22Rv1 (cell line): ENCODE measurements at regions not wholly inside any gene's neighbourhood (a gene's known extent, or its start where the extent isn't known, plus 50 kb on each side); places are given as distances from the start of the nearest gene placed in this dataset.

Experiments used
- ZFX ChIP-seq: fragments of 450-650 bp; IDR thresholded peaks from 2 replicates; pipeline ENCODE4 v1.6.1; 2017; ENCODE audit warnings: antibody characterized with exemption, borderline replicate concordance
- TF ChIP-seq, protein P1 (sequence below): fragments of 450-650 bp; IDR thresholded peaks from 2 replicates; pipeline ENCODE4 v1.5.1; 2017; ENCODE audit warnings: mild to moderate bottlenecking

- TF ChIP-seq, protein P1, sequence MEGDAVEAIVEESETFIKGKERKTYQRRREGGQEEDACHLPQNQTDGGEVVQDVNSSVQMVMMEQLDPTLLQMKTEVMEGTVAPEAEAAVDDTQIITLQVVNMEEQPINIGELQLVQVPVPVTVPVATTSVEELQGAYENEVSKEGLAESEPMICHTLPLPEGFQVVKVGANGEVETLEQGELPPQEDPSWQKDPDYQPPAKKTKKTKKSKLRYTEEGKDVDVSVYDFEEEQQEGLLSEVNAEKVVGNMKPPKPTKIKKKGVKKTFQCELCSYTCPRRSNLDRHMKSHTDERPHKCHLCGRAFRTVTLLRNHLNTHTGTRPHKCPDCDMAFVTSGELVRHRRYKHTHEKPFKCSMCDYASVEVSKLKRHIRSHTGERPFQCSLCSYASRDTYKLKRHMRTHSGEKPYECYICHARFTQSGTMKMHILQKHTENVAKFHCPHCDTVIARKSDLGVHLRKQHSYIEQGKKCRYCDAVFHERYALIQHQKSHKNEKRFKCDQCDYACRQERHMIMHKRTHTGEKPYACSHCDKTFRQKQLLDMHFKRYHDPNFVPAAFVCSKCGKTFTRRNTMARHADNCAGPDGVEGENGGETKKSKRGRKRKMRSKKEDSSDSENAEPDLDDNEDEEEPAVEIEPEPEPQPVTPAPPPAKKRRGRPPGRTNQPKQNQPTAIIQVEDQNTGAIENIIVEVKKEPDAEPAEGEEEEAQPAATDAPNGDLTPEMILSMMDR, result no peak
- TF ChIP-seq ZFX, result no peak
Measured at GRCh38 chr14:34338056-34338455, 124.0 kb downstream of the SPTSSA start.
